SHP77 (cell line): ENCODE measurements at regions not wholly inside any gene's neighbourhood (a gene's known extent, or its start where the extent isn't known, plus 50 kb on each side); places are given as distances from the start of the nearest gene placed in this dataset.

Experiments used
- DNase-seq, 2 experiments: peaks; one replicate each; lab custom pipeline; 2025; lab: John Stamatoyannopoulos, UW

GRCh38 chr3:139732729-139733128, 55.0 kb upstream of the NMNAT3 start:
- DNase-seq, result no peak

DNA sequence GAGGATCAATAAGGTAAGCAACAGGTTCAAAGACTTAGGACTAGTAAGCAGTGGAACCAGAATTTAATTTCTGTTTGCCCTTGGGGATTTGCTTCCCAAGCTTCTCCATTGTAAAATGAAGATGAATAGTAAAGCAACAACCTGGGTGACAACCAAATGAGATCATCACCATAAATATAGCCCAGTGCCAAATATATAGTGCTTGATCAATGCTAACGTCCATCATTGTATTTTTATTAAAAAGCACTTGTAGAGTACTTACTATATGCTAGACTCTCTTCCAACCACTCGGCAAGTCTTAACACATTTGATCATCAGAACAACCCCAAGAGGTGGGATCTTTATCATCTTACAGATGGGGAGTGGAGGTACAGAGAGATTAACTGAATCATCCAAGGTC, 51.5 kb upstream of the NMNAT3 start:
- no peak for DNase-seq

DNA sequence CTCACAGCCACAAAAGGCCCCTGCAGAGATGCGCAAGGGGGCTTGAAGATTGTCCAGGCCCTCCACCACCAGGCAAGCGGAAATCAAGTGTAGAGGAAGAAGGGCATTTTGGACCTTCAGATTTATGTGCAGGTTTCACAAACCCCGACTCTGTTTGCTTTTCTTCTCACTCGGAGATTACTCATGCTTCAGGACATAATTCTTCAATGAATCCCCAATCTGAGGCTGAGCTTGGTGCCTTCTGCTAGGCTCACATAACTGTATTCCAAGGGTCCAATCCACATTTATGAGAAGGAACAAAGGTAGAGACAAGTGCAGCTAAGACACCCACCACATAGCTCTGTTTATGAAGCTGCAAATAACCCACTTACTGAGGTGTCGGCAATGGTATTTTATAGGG, 50.6 kb upstream of the NMNAT3 start:
- DNase-seq, result no peak
